HCT116 (cell line): ENCODE measurements at regions not wholly inside any gene's neighbourhood (a gene's known extent, or its start where the extent isn't known, plus 50 kb on each side); places are given as distances from the start of the nearest gene placed in this dataset.

Experiments used
- CEBPB ChIP-seq: IDR thresholded peaks from 2 replicates; pipeline ENCODE4 v1.6.1; 2012; ENCODE audit warnings: low read depth
- EGR1 ChIP-seq: IDR thresholded peaks from 2 replicates; pipeline ENCODE4 v1.6.1; 2012; ENCODE audit warnings: low read depth
- EZH2 ChIP-seq: fragments of 200-600 bp; sonication (generic); IDR thresholded peaks from 2 replicates; pipeline ENCODE4 v1.6.1; 2017; ENCODE audit warnings: antibody characterized with exemption, mixed run types
- JUND ChIP-seq: IDR thresholded peaks from 2 replicates; pipeline ENCODE4 v1.6.1; 2012
- POLR2AphosphoS5 ChIP-seq: IDR thresholded peaks from 2 replicates; pipeline ENCODE4 v1.6.1; 2011; ENCODE audit warnings: mild to moderate bottlenecking, low read depth, low read length, moderate library complexity
- RAD21 ChIP-seq: IDR thresholded peaks from 2 replicates; pipeline ENCODE4 v1.6.1; 2012; ENCODE audit warnings: low read depth, mild to moderate bottlenecking
- SIN3A ChIP-seq: IDR thresholded peaks from 2 replicates; pipeline ENCODE4 v1.6.1; 2012; ENCODE audit warnings: low read depth
- YY1 ChIP-seq: IDR thresholded peaks from 2 replicates; pipeline ENCODE4 v1.6.1; 2011; ENCODE audit warnings: low read length, low read depth, moderate library complexity, mild to moderate bottlenecking; ENCODE audit not compliant: insufficient replicate concordance; ENCODE audit errors: extremely low read depth
- TF ChIP-seq, protein P1 (sequence below), 3 experiments: fragments of 200-600 bp in 1 of 3; sonication (generic) in 1 of 3; IDR thresholded peaks in 2 of 3; conservative IDR thresholded peaks in 1 of 3; 2 replicates each; pipeline ENCODE4 v1.5.1; 2012 to 2017; ENCODE audit warnings: low read depth in 2 of 3, low read length in 2 of 3, antibody characterized with exemption in 1 of 3, borderline replicate concordance in 1 of 3, control low read depth in 1 of 3, mild to moderate bottlenecking in 1 of 3, mixed read lengths in 1 of 3, mixed run types in 1 of 3, moderate library complexity in 1 of 3; ENCODE audit not compliant: insufficient read depth in 1 of 3
- TF ChIP-seq, protein P2 (sequence below): IDR thresholded peaks from 2 replicates; pipeline ENCODE4 v1.6.1; 2012; ENCODE audit warnings: low read depth
- TF ChIP-seq, protein P3 (sequence below): IDR thresholded peaks from 2 replicates; pipeline ENCODE4 v1.6.1; 2011; ENCODE audit warnings: mild to moderate bottlenecking, low read length, moderate library complexity; ENCODE audit not compliant: insufficient replicate concordance; ENCODE audit errors: extremely low read depth
- TF ChIP-seq, protein P4 (sequence below): IDR thresholded peaks from 2 replicates; pipeline ENCODE4 v1.6.1; 2012

DNA sequence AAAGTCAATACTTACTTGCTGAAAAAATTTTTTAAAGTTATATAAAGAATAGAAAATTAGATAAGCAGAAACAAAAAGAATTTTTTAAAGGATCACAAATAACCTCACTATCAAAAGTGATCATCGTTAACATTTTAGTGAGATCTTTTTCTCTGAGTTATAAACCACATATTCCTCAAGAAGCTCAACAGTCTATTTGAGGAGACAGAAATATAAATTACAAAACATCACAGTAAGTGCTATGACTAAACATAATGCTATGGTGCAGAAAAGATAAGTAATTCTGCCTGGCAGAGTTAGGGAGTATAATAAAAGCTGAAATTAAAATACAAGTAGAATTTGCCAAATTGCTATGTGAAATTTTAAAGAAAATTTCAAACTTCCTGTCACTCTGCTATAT, 226.7 kb downstream of the LMBRD1 start:
- TF ChIP-seq YY1 (no peak), EGR1 (no peak), JUND (no peak), CEBPB (no peak), EZH2 (no peak), POLR2AphosphoS5 (no peak), RAD21 (no peak), SIN3A (no peak)
- TF ChIP-seq, protein P1, sequence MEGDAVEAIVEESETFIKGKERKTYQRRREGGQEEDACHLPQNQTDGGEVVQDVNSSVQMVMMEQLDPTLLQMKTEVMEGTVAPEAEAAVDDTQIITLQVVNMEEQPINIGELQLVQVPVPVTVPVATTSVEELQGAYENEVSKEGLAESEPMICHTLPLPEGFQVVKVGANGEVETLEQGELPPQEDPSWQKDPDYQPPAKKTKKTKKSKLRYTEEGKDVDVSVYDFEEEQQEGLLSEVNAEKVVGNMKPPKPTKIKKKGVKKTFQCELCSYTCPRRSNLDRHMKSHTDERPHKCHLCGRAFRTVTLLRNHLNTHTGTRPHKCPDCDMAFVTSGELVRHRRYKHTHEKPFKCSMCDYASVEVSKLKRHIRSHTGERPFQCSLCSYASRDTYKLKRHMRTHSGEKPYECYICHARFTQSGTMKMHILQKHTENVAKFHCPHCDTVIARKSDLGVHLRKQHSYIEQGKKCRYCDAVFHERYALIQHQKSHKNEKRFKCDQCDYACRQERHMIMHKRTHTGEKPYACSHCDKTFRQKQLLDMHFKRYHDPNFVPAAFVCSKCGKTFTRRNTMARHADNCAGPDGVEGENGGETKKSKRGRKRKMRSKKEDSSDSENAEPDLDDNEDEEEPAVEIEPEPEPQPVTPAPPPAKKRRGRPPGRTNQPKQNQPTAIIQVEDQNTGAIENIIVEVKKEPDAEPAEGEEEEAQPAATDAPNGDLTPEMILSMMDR (IDR thresholded peaks at IDR 0.05 in 2 of 3, conservative IDR thresholded peaks at IDR 0.05 in 1 of 3; ENCODE audit: borderline replicate concordance in 1 of 3, insufficient read depth in 1 of 3, low read depth in 2 of 3, low read length in 2 of 3), result no peak
- TF ChIP-seq, protein P2, sequence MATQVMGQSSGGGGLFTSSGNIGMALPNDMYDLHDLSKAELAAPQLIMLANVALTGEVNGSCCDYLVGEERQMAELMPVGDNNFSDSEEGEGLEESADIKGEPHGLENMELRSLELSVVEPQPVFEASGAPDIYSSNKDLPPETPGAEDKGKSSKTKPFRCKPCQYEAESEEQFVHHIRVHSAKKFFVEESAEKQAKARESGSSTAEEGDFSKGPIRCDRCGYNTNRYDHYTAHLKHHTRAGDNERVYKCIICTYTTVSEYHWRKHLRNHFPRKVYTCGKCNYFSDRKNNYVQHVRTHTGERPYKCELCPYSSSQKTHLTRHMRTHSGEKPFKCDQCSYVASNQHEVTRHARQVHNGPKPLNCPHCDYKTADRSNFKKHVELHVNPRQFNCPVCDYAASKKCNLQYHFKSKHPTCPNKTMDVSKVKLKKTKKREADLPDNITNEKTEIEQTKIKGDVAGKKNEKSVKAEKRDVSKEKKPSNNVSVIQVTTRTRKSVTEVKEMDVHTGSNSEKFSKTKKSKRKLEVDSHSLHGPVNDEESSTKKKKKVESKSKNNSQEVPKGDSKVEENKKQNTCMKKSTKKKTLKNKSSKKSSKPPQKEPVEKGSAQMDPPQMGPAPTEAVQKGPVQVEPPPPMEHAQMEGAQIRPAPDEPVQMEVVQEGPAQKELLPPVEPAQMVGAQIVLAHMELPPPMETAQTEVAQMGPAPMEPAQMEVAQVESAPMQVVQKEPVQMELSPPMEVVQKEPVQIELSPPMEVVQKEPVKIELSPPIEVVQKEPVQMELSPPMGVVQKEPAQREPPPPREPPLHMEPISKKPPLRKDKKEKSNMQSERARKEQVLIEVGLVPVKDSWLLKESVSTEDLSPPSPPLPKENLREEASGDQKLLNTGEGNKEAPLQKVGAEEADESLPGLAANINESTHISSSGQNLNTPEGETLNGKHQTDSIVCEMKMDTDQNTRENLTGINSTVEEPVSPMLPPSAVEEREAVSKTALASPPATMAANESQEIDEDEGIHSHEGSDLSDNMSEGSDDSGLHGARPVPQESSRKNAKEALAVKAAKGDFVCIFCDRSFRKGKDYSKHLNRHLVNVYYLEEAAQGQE, result no peak
- TF ChIP-seq, protein P3, sequence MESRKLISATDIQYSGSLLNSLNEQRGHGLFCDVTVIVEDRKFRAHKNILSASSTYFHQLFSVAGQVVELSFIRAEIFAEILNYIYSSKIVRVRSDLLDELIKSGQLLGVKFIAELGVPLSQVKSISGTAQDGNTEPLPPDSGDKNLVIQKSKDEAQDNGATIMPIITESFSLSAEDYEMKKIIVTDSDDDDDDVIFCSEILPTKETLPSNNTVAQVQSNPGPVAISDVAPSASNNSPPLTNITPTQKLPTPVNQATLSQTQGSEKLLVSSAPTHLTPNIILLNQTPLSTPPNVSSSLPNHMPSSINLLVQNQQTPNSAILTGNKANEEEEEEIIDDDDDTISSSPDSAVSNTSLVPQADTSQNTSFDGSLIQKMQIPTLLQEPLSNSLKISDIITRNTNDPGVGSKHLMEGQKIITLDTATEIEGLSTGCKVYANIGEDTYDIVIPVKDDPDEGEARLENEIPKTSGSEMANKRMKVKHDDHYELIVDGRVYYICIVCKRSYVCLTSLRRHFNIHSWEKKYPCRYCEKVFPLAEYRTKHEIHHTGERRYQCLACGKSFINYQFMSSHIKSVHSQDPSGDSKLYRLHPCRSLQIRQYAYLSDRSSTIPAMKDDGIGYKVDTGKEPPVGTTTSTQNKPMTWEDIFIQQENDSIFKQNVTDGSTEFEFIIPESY, result no peak
- TF ChIP-seq, protein P4, sequence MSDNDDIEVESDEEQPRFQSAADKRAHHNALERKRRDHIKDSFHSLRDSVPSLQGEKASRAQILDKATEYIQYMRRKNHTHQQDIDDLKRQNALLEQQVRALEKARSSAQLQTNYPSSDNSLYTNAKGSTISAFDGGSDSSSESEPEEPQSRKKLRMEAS, result no peak
